SK-N-SH (cell line): ENCODE measurements at regions not wholly inside any gene's neighbourhood (a gene's known extent, or its start where the extent isn't known, plus 50 kb on each side); places are given as distances from the start of the nearest gene placed in this dataset.

Experiments used
- CTCF ChIA-PET: fragments of 300-600, 350-600 bp; formaldehyde crosslinking; extraction: SDS; loops from one replicate; lab custom pipeline; 2021; lab: Yijun Ruan, JAX
- POLR2A ChIA-PET: fragments of 350-600 bp; sonication (Branson Sonifier 250); formaldehyde crosslinking; extraction: SDS; loops from one replicate; lab custom pipeline; 2020; ENCODE audit warnings: antibody characterized with exemption, inconsistent platforms; lab: Yijun Ruan, JAX
- DNase-seq: peaks from one replicate; pipeline ENCODE4 v3.0.0; 2012
- H2AFZ ChIP-seq: fragments of 200-600 bp; sonication (generic); 2 replicates; pipeline ENCODE4 v1.8.1; 2016; ENCODE audit warnings: antibody characterized with exemption, mild to moderate bottlenecking, low read depth
- H3F3A ChIP-seq: fragments of 200-600 bp; sonication (generic); replicated peaks from 2 replicates; pipeline ENCODE3; 2016; ENCODE audit warnings: antibody characterized with exemption, mild to moderate bottlenecking; ENCODE audit not compliant: insufficient read depth
- H3K27ac ChIP-seq, 2 experiments: fragments of 200-500 bp in 1 of 2; fragments of 200-600 bp in 1 of 2; sonication (Bioruptor generic) in 1 of 2; sonication (generic), shearing (Covaris generic) in 1 of 2; 2 replicates each; pipeline versions ENCODE4 v1.5.1 to v1.6.1; 2014 to 2016; ENCODE audit warnings: low read depth in 2 of 2, inconsistent platforms in 1 of 2, low read length in 1 of 2, mild to moderate bottlenecking in 1 of 2, mixed read lengths in 1 of 2
- H3K27me3 ChIP-seq: fragments of 200-600 bp; sonication (generic), shearing (Covaris generic); 2 replicates; pipeline ENCODE4 v1.6.1; 2016; ENCODE audit warnings: mixed run types; ENCODE audit not compliant: insufficient read depth
- H3K36me3 ChIP-seq, 2 experiments: fragments of 200-500 bp in 1 of 2; fragments of 200-600 bp in 1 of 2; sonication (Bioruptor generic) in 1 of 2; sonication (generic) in 1 of 2; replicated peaks in 1 of 2; 2 replicates each; pipeline versions ENCODE3 to v1.5.1; 2014 to 2016; ENCODE audit warnings: low read length in 1 of 2, mild to moderate bottlenecking in 1 of 2; ENCODE audit not compliant: insufficient read depth in 2 of 2, control insufficient read depth in 1 of 2
- H3K4me1 ChIP-seq, 2 experiments: fragments of 200-500 bp in 1 of 2; fragments of 200-600 bp in 1 of 2; sonication (Bioruptor generic) in 1 of 2; sonication (generic), shearing (Covaris generic) in 1 of 2; 2 replicates each; pipeline versions ENCODE4 v1.5.1 to v1.6.1; 2014 to 2016; ENCODE audit warnings: low read depth in 1 of 2, low read length in 1 of 2, mixed run types in 1 of 2; ENCODE audit not compliant: insufficient read depth in 2 of 2, control insufficient read depth in 1 of 2
- H3K4me2 ChIP-seq: fragments of 200-600 bp; sonication (generic), shearing (Covaris generic); 2 replicates; pipeline ENCODE4 v1.6.1; 2017; ENCODE audit warnings: mixed run types
- H3K4me3 ChIP-seq, 2 experiments: fragments of 200-500 bp in 1 of 2; fragments of 200-600 bp in 1 of 2; sonication (Bioruptor generic) in 1 of 2; sonication (generic), shearing (Covaris generic) in 1 of 2; 2 replicates each; pipeline versions ENCODE4 v1.5.1 to v1.8.1; 2014 to 2016; ENCODE audit warnings: low read depth in 2 of 2, inconsistent platforms in 1 of 2, low read length in 1 of 2, mild to moderate bottlenecking in 1 of 2, mixed read lengths in 1 of 2, moderate library complexity in 1 of 2
- H3K79me2 ChIP-seq: fragments of 200-600 bp; sonication (generic); 2 replicates; pipeline ENCODE4 v1.8.1; 2017; ENCODE audit warnings: mild to moderate bottlenecking; ENCODE audit not compliant: insufficient read depth
- H3K9ac ChIP-seq: fragments of 200-600 bp; sonication (generic); 2 replicates; pipeline ENCODE4 v1.6.1; 2017; ENCODE audit warnings: mixed run types
- H3K9me2 ChIP-seq: fragments of 200-600 bp; sonication (generic); 2 replicates; pipeline ENCODE4 v1.6.1; 2017; ENCODE audit warnings: mixed run types
- H3K9me3 ChIP-seq: fragments of 200-600 bp; sonication (generic); 2 replicates; pipeline ENCODE4 v1.6.1; 2017; ENCODE audit warnings: mixed run types, mild to moderate bottlenecking, moderate library complexity
- H4K20me1 ChIP-seq: fragments of 200-600 bp; sonication (generic); 2 replicates; pipeline ENCODE4 v1.6.1; 2017; ENCODE audit warnings: mild to moderate bottlenecking, mixed run types; ENCODE audit not compliant: insufficient read depth
- CHD2 ChIP-seq: fragments of 150-350 bp; IDR thresholded peaks from 2 replicates; pipeline ENCODE4 v1.6.1; 2018; ENCODE audit warnings: low read length; ENCODE audit not compliant: partially characterized antibody
- EP300 ChIP-seq, 2 experiments: IDR thresholded peaks; 2 replicates each; pipeline versions ENCODE4 v1.4.0 to v1.6.1; 2012; ENCODE audit warnings: borderline replicate concordance in 1 of 2, low read depth in 1 of 2, low read length in 1 of 2
- FOXJ3 ChIP-seq: sonication (generic); formaldehyde crosslinking; IDR thresholded peaks from 2 replicates; pipeline ENCODE4 v1.5.1; 2020; ENCODE audit warnings: mild to moderate bottlenecking, missing genetic modification reagents
- FOXM1 ChIP-seq: IDR thresholded peaks from 2 replicates; pipeline ENCODE4 v1.4.0; 2012; ENCODE audit warnings: low read depth, mild to moderate bottlenecking
- GABPA ChIP-seq: IDR thresholded peaks from 2 replicates; pipeline ENCODE4 v1.4.0; 2012; ENCODE audit warnings: low read depth, mild to moderate bottlenecking
- GATA2 ChIP-seq: sonication (generic); formaldehyde crosslinking; IDR thresholded peaks from 2 replicates; pipeline ENCODE4 v1.5.0; 2020; ENCODE audit warnings: mild to moderate bottlenecking, missing genetic modification reagents
- MXI1 ChIP-seq: IDR thresholded peaks from 2 replicates; pipeline ENCODE4 v1.6.1; 2012; ENCODE audit warnings: mild to moderate bottlenecking, low read depth, low read length, improper control_type of control experiment
- POLR2AphosphoS5 ChIP-seq: IDR thresholded peaks from 2 replicates; pipeline ENCODE4 v1.6.1; 2012; ENCODE audit warnings: low read depth, low read length
- RAD21 ChIP-seq: IDR thresholded peaks from 2 replicates; pipeline ENCODE4 v1.6.1; 2012; ENCODE audit warnings: mild to moderate bottlenecking, low read length
- RCOR1 ChIP-seq: fragments of 150-350 bp; IDR thresholded peaks from 2 replicates; pipeline ENCODE4 v1.6.1; 2017; ENCODE audit warnings: antibody characterized with exemption, low read length
- RFX5 ChIP-seq: IDR thresholded peaks from 2 replicates; pipeline ENCODE4 v1.6.1; 2012; ENCODE audit warnings: mild to moderate bottlenecking, improper control_type of control experiment, low read length
- RXRA ChIP-seq: IDR thresholded peaks from 2 replicates; pipeline ENCODE4 v1.4.0; 2012; ENCODE audit warnings: low read depth, mild to moderate bottlenecking, borderline replicate concordance
- SMC3 ChIP-seq: IDR thresholded peaks from 2 replicates; pipeline ENCODE4 v1.6.1; 2012; ENCODE audit warnings: low read depth, low read length, improper control_type of control experiment
- TAF1 ChIP-seq: IDR thresholded peaks from 2 replicates; pipeline ENCODE4 v1.6.1; 2012; ENCODE audit warnings: low read depth, mild to moderate bottlenecking, low read length, moderate library complexity, borderline replicate concordance
- TEAD4 ChIP-seq: IDR thresholded peaks from 2 replicates; pipeline ENCODE4 v1.4.0; 2012; ENCODE audit warnings: mild to moderate bottlenecking, borderline replicate concordance; ENCODE audit not compliant: insufficient read depth
- WGBS: methylation state at CpG from one replicate; pipeline ENCODE4 v1.1.6; 2017; ENCODE audit warnings: low lambda C conversion rate; 5-methylcytosine and 5-hydroxymethylcytosine counted together
- TF ChIP-seq, protein P1 (sequence below): fragments of 150-350 bp; IDR thresholded peaks from 2 replicates; pipeline ENCODE4 v1.6.1; 2016; ENCODE audit warnings: mild to moderate bottlenecking, low read depth, low read length
- TF ChIP-seq, protein P2 (sequence below): IDR thresholded peaks from 2 replicates; pipeline ENCODE4 v1.6.1; 2012; ENCODE audit warnings: mild to moderate bottlenecking, low read depth, low read length, moderate library complexity
- TF ChIP-seq, protein P3 (sequence below): IDR thresholded peaks from 2 replicates; pipeline ENCODE4; 2012
- TF ChIP-seq, protein P4 (sequence below): IDR thresholded peaks from 2 replicates; pipeline ENCODE4 v1.4.0; 2012; ENCODE audit warnings: low read depth, borderline replicate concordance
- TF ChIP-seq, protein P5 (sequence below): fragments of 200-600 bp; sonication (generic); IDR thresholded peaks from 2 replicates; pipeline ENCODE4 v1.6.1; 2017; ENCODE audit warnings: antibody characterized with exemption, mild to moderate bottlenecking, moderate library complexity

DNA sequence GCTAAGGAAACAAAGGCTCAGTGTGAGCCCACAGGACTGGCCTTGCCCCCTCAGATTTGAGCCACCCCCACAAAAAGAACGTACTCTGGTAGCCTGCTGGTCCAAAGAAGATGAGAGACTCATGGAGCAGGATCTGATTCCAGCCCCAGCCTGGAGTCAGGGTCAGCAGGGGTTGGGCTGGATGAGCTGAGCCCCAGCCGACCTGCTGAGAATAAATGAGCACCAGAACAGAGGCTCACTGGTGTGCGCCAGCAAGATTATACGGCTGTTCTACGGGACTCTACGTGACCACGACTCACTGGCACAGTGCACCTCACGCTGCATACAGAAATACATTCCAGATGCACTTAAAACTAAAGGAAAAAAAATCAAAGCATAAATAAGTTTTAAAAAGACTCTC, 186.0 kb upstream of the RPL38 start:
- TF ChIP-seq GATA2 (CRISPR knock-in tag) (no peak), RXRA (no peak)
- H3K36me3 ChIP-seq = no peaks in the 10 kb centered on the region
- H4K20me1 ChIP-seq = no peaks in the 10 kb centered on the region
- H2AFZ ChIP-seq = no peak overlapping the region
- no peaks in the 10 kb centered on the region for H3K79me2 ChIP-seq
- H3K4me3 ChIP-seq = no peak overlapping the region
- H3K4me2 ChIP-seq = no peak overlapping the region
- H3K27ac ChIP-seq = no peak overlapping the region
- POLR2A ChIA-PET = no interaction called here
- no peaks in the 10 kb centered on the region for H3K27me3 ChIP-seq
- H3K9me2 ChIP-seq = no peaks in the 10 kb centered on the region
- H3K4me1 ChIP-seq = peaks cover 0 to 5% of the 10 kb centered on the region in 2 experiments; a peak in 1 of 4 replicates
- 57% methylated on average over 8 of the region's 8 CpGs for WGBS
- no peak overlapping the region for H3K9ac ChIP-seq
- H3K9me3 ChIP-seq = 0 out of 2 replicates have a peak, but pooled peaks cover 3% of the 10 kb centered on the region
- CTCF ChIA-PET = interaction anchor here (0.7 to 3.6 kb wide), 8 partner anchors 9 to 1349 kb away, joined by 3 to 12 read pairs (median 3); no protein-coding TSS in a partner anchor
- DNase-seq = no peak
- no peaks in the 10 kb centered on the region for H3F3A ChIP-seq

DNA sequence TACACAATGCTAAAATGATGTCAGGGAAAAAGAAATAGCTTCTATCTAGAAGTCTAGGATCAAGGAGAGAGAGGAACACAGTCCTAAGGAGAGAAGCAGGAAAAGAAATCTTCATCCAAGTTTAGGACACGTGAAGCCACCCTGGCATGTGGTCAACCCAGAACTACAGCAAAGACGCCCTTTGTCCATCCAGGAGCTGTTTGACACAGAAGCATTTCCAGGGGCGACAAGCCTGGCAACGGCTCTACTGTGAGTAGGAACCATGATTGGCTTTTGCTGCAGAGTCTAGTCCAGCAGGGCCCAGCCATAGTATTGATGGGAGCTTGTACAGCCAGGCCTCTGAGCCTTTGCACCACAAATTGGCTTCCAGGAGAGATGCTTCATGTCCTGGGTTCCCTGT, 185.4 kb upstream of the RPL38 start:
- ChIA-PET CTCF (interaction anchor here (0.7 to 3.6 kb wide), 9 partner anchors 9 to 1350 kb away, joined by 3 to 12 read pairs (median 3); no protein-coding TSS in a partner anchor), POLR2A (no interaction called here)
- Histone ChIP-seq H3K9me3 (0 out of 2 replicates have a peak, but pooled peaks cover 3% of the 10 kb centered on the region), H3K4me2 (no peak overlapping the region), H2AFZ (no peak overlapping the region), H3F3A (no peaks in the 10 kb centered on the region), H3K36me3 (no peaks in the 10 kb centered on the region), H3K4me1 (peaks cover 0 to 2% of the 10 kb centered on the region in 2 experiments; a peak in 1 of 4 replicates), H4K20me1 (no peaks in the 10 kb centered on the region), H3K79me2 (no peaks in the 10 kb centered on the region), H3K27ac (no peak overlapping the region), H3K27me3 (no peaks in the 10 kb centered on the region), H3K9ac (no peak overlapping the region), H3K4me3 (no peak overlapping the region), H3K9me2 (no peaks in the 10 kb centered on the region)
- WGBS = 26% methylated on average over 4 of the region's 4 CpGs
- DNase-seq = no peak
- TF ChIP-seq GABPA (no peak), RFX5 (no peak), TEAD4 (no peak), RCOR1 (no peak), FOXJ3 (no peak), GATA2 (CRISPR knock-in tag) (no peak), SMC3 (no peak), TAF1 (no peak), CHD2 (no peak), MXI1 (no peak), POLR2AphosphoS5 (no peak), FOXM1 (no peak), RAD21 (no peak), EP300 (IDR thresholded peaks at IDR 0.05; ENCODE audit: borderline replicate concordance in 1 of 2, low read depth in 1 of 2, low read length in 1 of 2) (no peak)
- TF ChIP-seq, protein P1, sequence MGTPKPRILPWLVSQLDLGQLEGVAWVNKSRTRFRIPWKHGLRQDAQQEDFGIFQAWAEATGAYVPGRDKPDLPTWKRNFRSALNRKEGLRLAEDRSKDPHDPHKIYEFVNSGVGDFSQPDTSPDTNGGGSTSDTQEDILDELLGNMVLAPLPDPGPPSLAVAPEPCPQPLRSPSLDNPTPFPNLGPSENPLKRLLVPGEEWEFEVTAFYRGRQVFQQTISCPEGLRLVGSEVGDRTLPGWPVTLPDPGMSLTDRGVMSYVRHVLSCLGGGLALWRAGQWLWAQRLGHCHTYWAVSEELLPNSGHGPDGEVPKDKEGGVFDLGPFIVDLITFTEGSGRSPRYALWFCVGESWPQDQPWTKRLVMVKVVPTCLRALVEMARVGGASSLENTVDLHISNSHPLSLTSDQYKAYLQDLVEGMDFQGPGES = no peak
- TF ChIP-seq, protein P2, sequence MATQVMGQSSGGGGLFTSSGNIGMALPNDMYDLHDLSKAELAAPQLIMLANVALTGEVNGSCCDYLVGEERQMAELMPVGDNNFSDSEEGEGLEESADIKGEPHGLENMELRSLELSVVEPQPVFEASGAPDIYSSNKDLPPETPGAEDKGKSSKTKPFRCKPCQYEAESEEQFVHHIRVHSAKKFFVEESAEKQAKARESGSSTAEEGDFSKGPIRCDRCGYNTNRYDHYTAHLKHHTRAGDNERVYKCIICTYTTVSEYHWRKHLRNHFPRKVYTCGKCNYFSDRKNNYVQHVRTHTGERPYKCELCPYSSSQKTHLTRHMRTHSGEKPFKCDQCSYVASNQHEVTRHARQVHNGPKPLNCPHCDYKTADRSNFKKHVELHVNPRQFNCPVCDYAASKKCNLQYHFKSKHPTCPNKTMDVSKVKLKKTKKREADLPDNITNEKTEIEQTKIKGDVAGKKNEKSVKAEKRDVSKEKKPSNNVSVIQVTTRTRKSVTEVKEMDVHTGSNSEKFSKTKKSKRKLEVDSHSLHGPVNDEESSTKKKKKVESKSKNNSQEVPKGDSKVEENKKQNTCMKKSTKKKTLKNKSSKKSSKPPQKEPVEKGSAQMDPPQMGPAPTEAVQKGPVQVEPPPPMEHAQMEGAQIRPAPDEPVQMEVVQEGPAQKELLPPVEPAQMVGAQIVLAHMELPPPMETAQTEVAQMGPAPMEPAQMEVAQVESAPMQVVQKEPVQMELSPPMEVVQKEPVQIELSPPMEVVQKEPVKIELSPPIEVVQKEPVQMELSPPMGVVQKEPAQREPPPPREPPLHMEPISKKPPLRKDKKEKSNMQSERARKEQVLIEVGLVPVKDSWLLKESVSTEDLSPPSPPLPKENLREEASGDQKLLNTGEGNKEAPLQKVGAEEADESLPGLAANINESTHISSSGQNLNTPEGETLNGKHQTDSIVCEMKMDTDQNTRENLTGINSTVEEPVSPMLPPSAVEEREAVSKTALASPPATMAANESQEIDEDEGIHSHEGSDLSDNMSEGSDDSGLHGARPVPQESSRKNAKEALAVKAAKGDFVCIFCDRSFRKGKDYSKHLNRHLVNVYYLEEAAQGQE = no peak
- TF ChIP-seq, protein P3, sequence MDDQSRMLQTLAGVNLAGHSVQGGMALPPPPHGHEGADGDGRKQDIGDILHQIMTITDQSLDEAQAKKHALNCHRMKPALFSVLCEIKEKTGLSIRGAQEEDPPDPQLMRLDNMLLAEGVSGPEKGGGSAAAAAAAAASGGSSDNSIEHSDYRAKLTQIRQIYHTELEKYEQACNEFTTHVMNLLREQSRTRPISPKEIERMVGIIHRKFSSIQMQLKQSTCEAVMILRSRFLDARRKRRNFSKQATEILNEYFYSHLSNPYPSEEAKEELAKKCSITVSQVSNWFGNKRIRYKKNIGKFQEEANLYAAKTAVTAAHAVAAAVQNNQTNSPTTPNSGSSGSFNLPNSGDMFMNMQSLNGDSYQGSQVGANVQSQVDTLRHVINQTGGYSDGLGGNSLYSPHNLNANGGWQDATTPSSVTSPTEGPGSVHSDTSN = no peak
- TF ChIP-seq, protein P4, sequence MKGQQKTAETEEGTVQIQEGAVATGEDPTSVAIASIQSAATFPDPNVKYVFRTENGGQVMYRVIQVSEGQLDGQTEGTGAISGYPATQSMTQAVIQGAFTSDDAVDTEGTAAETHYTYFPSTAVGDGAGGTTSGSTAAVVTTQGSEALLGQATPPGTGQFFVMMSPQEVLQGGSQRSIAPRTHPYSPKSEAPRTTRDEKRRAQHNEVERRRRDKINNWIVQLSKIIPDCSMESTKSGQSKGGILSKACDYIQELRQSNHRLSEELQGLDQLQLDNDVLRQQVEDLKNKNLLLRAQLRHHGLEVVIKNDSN = no peak
- TF ChIP-seq, protein P5, sequence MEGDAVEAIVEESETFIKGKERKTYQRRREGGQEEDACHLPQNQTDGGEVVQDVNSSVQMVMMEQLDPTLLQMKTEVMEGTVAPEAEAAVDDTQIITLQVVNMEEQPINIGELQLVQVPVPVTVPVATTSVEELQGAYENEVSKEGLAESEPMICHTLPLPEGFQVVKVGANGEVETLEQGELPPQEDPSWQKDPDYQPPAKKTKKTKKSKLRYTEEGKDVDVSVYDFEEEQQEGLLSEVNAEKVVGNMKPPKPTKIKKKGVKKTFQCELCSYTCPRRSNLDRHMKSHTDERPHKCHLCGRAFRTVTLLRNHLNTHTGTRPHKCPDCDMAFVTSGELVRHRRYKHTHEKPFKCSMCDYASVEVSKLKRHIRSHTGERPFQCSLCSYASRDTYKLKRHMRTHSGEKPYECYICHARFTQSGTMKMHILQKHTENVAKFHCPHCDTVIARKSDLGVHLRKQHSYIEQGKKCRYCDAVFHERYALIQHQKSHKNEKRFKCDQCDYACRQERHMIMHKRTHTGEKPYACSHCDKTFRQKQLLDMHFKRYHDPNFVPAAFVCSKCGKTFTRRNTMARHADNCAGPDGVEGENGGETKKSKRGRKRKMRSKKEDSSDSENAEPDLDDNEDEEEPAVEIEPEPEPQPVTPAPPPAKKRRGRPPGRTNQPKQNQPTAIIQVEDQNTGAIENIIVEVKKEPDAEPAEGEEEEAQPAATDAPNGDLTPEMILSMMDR = no peak
